DOHH2 (cell line): ENCODE measurements at regions not wholly inside any gene's neighbourhood (a gene's known extent, or its start where the extent isn't known, plus 50 kb on each side); places are given as distances from the start of the nearest gene placed in this dataset.

Experiments
- CTCF ChIP-seq: fragments of 200-600 bp; sonication (generic); IDR thresholded peaks from one replicate; pipeline ENCODE4 v1.5.1; 2014; ENCODE audit warnings: antibody characterized with exemption, mild to moderate bottlenecking, low read depth, low read length; ENCODE audit not compliant: poor library complexity, severe bottlenecking
- EZH2phosphoT487 ChIP-seq: fragments of 200-600 bp; sonication (generic); IDR thresholded peaks from 2 replicates; pipeline ENCODE4 v1.6.1; 2017; ENCODE audit warnings: borderline replicate concordance, mild to moderate bottlenecking, antibody characterized with exemption, low read length, moderate library complexity, mixed read lengths

- TF ChIP-seq CTCF, result no peak
- no peak for TF ChIP-seq EZH2phosphoT487
Measured at GRCh38 chrX:142898164-142898563, 127.6 kb upstream of the SPANXN4 start.
